KMS-11 (cell line): ENCODE measurements at regions not wholly inside any gene's neighbourhood (a gene's known extent, or its start where the extent isn't known, plus 50 kb on each side); places are given as distances from the start of the nearest gene placed in this dataset.
"Not testable (repeated sequence)": the region's sequence is repeated elsewhere in the genome, so short reads cannot be mapped to it uniquely, and the experiment has no call there.

ENCODE experiments used
- H2AFZ ChIP-seq: fragments of 200-600 bp; sonication (generic); 2 replicates; pipeline ENCODE4 v1.6.1; 2016; ENCODE audit warnings: antibody characterized with exemption, mixed run types, low read depth
- H3K27ac ChIP-seq: fragments of 200-600 bp; sonication (generic); 2 replicates; pipeline ENCODE4 v1.6.1; 2016; ENCODE audit warnings: mild to moderate bottlenecking, mixed run types
- H3K27me3 ChIP-seq: fragments of 200-600 bp; sonication (generic); 2 replicates; pipeline ENCODE4 v1.6.1; 2017; ENCODE audit warnings: mild to moderate bottlenecking, low read depth, mixed run types, moderate library complexity; ENCODE audit not compliant: insufficient read depth
- H3K36me3 ChIP-seq: fragments of 200-600 bp; sonication (generic); 2 replicates; pipeline ENCODE4 v1.6.1; 2017; ENCODE audit warnings: mild to moderate bottlenecking, mixed run types; ENCODE audit not compliant: insufficient read depth
- H3K4me1 ChIP-seq: fragments of 200-600 bp; sonication (generic); 2 replicates; pipeline ENCODE4 v1.6.1; 2016; ENCODE audit warnings: mild to moderate bottlenecking, low read depth, mixed run types; ENCODE audit not compliant: poor library complexity, severe bottlenecking
- H3K4me2 ChIP-seq: fragments of 200-600 bp; sonication (generic); 2 replicates; pipeline ENCODE4 v1.7.0; 2016; ENCODE audit warnings: mild to moderate bottlenecking, mixed run types
- H3K4me3 ChIP-seq: fragments of 200-600 bp; sonication (generic); IDR thresholded peaks from 2 replicates; pipeline ENCODE4 v1.6.1; 2017; ENCODE audit warnings: low read depth, low read length, mixed read lengths; ENCODE audit not compliant: insufficient read depth
- H3K79me2 ChIP-seq: fragments of 200-600 bp; sonication (generic); 2 replicates; pipeline ENCODE4 v1.6.1; 2016; ENCODE audit warnings: low read depth, mixed run types; ENCODE audit not compliant: insufficient read depth
- H3K9ac ChIP-seq: fragments of 200-600 bp; sonication (generic); 2 replicates; pipeline ENCODE4 v1.6.1; 2016; ENCODE audit warnings: mild to moderate bottlenecking, mixed run types
- H4K20me1 ChIP-seq: fragments of 200-600 bp; sonication (generic); 2 replicates; pipeline ENCODE4 v1.6.1; 2016; ENCODE audit warnings: mild to moderate bottlenecking, mixed run types; ENCODE audit not compliant: insufficient read depth
- TF ChIP-seq, protein P1 (sequence below): fragments of 200-600 bp; sonication (generic); conservative IDR thresholded peaks from 2 replicates; pipeline ENCODE4 v1.6.1; 2017; ENCODE audit warnings: low read depth, mild to moderate bottlenecking, antibody characterized with exemption, low read length, moderate library complexity, mixed read lengths

DNA sequence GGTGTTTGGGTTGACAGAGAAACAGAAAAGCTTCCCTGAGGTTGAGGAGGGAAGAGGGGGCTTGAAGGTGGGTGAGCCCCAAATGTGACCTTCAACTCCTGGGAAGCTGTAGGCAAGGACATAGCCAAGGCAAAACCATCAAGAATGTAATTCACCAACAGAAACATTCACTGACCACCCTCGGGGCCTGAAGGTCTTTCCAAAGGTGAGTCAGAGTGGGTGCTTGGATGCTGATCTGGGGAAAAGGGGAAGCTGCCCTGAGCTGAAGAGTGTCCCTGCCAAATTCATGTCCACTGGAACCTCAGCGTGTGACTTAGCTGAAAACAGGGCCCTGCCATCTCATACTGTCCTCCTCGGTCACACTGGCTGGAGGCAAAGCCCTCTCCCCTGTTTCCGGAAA lies 234.2 kb upstream of the SULF2 start:
- Histone ChIP-seq H3K79me2 (no peaks in the 10 kb centered on the region), H3K9ac (no peak overlapping the region), H3K4me3 (no peak overlapping the region), H3K27me3 (peaks cover 23% of the 10 kb centered on the region; the same call in 1 of the 2 replicates), H3K4me1 (no peaks in the 10 kb centered on the region), H3K36me3 (no peaks in the 10 kb centered on the region), H3K4me2 (no peak overlapping the region), H2AFZ (no peak overlapping the region), H3K27ac (no peak overlapping the region), H4K20me1 (no peaks in the 10 kb centered on the region)
- TF ChIP-seq, protein P1, sequence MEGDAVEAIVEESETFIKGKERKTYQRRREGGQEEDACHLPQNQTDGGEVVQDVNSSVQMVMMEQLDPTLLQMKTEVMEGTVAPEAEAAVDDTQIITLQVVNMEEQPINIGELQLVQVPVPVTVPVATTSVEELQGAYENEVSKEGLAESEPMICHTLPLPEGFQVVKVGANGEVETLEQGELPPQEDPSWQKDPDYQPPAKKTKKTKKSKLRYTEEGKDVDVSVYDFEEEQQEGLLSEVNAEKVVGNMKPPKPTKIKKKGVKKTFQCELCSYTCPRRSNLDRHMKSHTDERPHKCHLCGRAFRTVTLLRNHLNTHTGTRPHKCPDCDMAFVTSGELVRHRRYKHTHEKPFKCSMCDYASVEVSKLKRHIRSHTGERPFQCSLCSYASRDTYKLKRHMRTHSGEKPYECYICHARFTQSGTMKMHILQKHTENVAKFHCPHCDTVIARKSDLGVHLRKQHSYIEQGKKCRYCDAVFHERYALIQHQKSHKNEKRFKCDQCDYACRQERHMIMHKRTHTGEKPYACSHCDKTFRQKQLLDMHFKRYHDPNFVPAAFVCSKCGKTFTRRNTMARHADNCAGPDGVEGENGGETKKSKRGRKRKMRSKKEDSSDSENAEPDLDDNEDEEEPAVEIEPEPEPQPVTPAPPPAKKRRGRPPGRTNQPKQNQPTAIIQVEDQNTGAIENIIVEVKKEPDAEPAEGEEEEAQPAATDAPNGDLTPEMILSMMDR, result no peak

DNA sequence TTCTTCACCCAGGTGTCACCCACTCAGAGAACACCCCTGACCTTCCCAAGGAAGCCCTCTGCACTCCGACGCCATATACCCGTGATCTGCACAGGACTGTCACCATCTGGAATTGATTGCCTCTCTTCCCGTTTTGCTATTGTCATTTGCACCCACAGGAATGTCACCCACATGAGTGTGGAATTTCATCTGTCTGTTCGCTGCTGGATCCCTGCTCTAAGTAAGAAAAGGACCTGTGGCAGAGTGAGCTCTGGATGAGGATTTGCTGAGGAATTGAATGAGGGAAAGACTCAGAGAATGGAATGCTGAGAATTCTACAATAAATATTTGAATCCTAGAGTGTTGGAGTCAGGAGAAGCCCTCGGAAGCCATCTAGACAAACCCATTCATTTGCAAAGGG lies 233.6 kb upstream of the SULF2 start:
- not testable (repeated sequence) for H2AFZ ChIP-seq

DNA sequence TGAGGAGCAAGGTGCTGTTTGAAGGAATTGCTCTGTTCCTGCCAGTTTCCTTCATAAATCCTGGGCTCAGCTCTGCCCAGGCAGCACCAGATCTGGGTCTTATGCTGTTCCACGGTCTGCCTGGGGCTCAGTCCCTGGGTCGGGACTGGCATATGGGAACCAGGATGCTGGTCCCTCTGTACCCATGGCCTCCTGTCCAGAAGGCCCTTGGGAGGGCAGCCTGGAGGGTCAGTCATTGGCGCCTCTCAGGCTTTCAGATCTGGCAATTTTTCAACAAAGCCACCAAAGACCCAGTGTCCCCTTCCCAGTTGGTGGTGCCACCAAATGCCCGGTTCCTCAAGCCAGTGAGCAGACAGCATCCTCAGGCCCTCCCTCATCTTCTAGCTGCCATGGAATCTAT lies 232.7 kb upstream of the SULF2 start:
- Histone ChIP-seq H3K9ac (no peak overlapping the region), H3K4me3 (no peak overlapping the region), H3K4me1 (no peaks in the 10 kb centered on the region), H3K79me2 (no peaks in the 10 kb centered on the region), H3K36me3 (no peaks in the 10 kb centered on the region), H4K20me1 (no peaks in the 10 kb centered on the region), H3K27ac (no peak overlapping the region), H3K4me2 (no peak overlapping the region), H2AFZ (no peak overlapping the region), H3K27me3 (peaks cover 17% of the 10 kb centered on the region; the same call in 1 of the 2 replicates)
- TF ChIP-seq, protein P1, result no peak

More for the DNA sequence above, 233.6 kb upstream of the SULF2 start:
- not testable (repeated sequence) for H3K9ac ChIP-seq, H3K4me3 ChIP-seq, H3K79me2 ChIP-seq, H4K20me1 ChIP-seq, H3K36me3 ChIP-seq, H3K27ac ChIP-seq, H3K4me2 ChIP-seq, H3K4me1 ChIP-seq
- peaks cover 18% of the 10 kb centered on the region; the same call in 1 of the 2 replicates for H3K27me3 ChIP-seq

DNA sequence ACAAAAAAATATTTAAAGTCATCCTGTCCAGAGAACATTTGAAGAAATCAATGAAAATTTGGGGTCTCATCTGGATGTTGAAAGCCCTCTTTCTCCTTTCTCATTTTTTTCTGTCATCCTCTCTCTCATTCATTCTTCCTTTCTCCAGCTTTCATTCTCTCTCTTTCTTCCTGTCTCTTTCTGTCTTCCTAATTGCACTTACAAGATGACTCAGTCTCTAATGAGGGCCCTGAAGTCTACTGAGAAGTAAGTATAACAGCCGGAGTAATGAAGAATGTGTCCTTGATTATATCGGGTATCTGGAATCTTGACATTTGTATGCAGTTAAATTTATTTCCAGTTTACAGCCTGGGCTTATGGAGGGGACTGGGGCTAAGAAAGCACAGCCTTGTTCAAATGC lies 232.2 kb upstream of the SULF2 start:
- Histone ChIP-seq H2AFZ (no peak overlapping the region), H3K36me3 (no peaks in the 10 kb centered on the region), H3K27ac (no peak overlapping the region), H3K4me1 (no peaks in the 10 kb centered on the region), H3K27me3 (peaks cover 13% of the 10 kb centered on the region; the same call in 1 of the 2 replicates), H3K79me2 (no peaks in the 10 kb centered on the region), H3K9ac (no peak overlapping the region), H4K20me1 (no peaks in the 10 kb centered on the region), H3K4me3 (no peak overlapping the region), H3K4me2 (no peak overlapping the region)
- TF ChIP-seq, protein P1, result no peak

DNA sequence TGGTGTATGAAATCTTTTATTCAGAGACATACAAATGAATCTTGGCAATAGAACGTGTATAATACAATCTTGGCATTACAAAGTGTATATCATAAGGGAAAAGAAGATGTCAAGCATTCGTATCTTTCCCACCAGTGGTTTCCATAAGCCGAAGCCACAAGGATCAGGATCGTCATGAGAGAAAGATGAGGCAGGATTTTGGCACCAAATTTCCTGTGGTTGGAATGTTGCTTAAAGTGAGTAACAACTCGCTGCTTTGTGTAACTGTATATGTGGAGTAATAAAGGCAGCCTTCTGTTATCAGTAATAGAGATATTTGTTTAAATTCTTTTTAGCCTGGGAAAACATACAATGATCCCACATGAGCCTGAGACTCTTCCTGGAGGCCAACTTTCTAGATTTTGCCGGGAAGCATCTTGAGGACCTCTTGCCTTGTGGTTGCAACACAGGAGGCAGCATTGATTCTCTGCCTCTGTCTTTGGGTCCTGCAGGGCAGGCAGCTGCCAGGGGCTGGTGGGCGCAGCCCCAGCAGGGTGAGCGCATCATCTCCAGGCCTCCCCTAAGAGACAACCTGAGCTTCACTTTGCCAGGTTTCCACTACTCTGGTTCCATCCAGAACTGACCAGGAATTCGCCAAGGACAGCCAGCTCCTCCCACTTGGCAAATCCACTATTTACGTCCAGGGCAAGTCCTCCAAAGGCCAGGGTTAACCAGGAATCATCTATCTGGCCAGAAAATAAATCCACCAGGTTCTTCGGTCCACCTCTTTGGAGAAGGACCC lies 230.9 kb upstream of the SULF2 start:
- Histone ChIP-seq H3K4me3 (no peak overlapping the region), H2AFZ (no peak overlapping the region), H3K9ac (no peak overlapping the region), H3K36me3 (no peaks in the 10 kb centered on the region), H3K4me1 (no peaks in the 10 kb centered on the region), H3K27ac (no peak overlapping the region), H4K20me1 (no peaks in the 10 kb centered on the region), H3K27me3 (peaks cover 9% of the 10 kb centered on the region; the same call in 1 of the 2 replicates), H3K79me2 (no peaks in the 10 kb centered on the region), H3K4me2 (no peak overlapping the region)
- TF ChIP-seq, protein P1, result no peak
